Neural progenitor cell (in vitro differentiated cells): ENCODE measurements at regions not wholly inside any gene's neighbourhood (a gene's known extent, or its start where the extent isn't known, plus 50 kb on each side); places are given as distances from the start of the nearest gene placed in this dataset.

Experiments used
- DNase-seq: peaks from one replicate; pipeline ENCODE4 v3.0.0-alpha.2; 2016; ENCODE audit warnings: low spot score
- H2AFZ ChIP-seq: fragments of 200-600 bp; sonication (generic); replicated peaks from 2 replicates; pipeline ENCODE4 v1.6.1; 2016; ENCODE audit warnings: antibody characterized with exemption
- H3F3A ChIP-seq: fragments of 200-600 bp; sonication (generic); 2 replicates; pipeline ENCODE4 v1.6.1; 2016; ENCODE audit warnings: antibody characterized with exemption, low read depth
- H3K27ac ChIP-seq: fragments of 200-600 bp; sonication (generic); 2 replicates; pipeline ENCODE4 v1.5.1; 2016; ENCODE audit warnings: mild to moderate bottlenecking
- H3K27me3 ChIP-seq: fragments of 200-600 bp; sonication (generic); 2 replicates; pipeline ENCODE4 v1.6.1; 2016; ENCODE audit warnings: mild to moderate bottlenecking, moderate library complexity
- H3K36me3 ChIP-seq: fragments of 200-600 bp; sonication (generic); 2 replicates; pipeline ENCODE4 v1.5.1; 2016
- H3K4me1 ChIP-seq: fragments of 200-600 bp; sonication (generic); 2 replicates; pipeline ENCODE4 v1.6.1; 2016; ENCODE audit warnings: mixed run types
- H3K4me2 ChIP-seq: fragments of 200-600 bp; sonication (generic); 2 replicates; pipeline ENCODE4 v1.6.1; 2016
- H3K4me3 ChIP-seq: fragments of 200-600 bp; sonication (generic); 2 replicates; pipeline ENCODE4 v1.5.1; 2016
- H3K79me2 ChIP-seq: fragments of 200-600 bp; sonication (generic); 2 replicates; pipeline ENCODE4 v1.6.1; 2016; ENCODE audit warnings: low read depth
- H3K9ac ChIP-seq: fragments of 200-600 bp; sonication (generic); 2 replicates; pipeline ENCODE4 v1.6.1; 2016
- H3K9me3 ChIP-seq: fragments of 200-600 bp; sonication (generic); 2 replicates; pipeline ENCODE4 v1.5.1; 2016; ENCODE audit warnings: low read depth
- H4K20me1 ChIP-seq: fragments of 200-600 bp; sonication (generic); 2 replicates; pipeline ENCODE4 v1.6.1; 2016; ENCODE audit warnings: low read depth
- H3K27ac Mint-ChIP-seq: 3 replicates; pipeline ENCODE4 v1.8.0; 2021; ENCODE audit warnings: mixed read lengths
- H3K27me3 Mint-ChIP-seq: 2 replicates; pipeline ENCODE4 v1.8.0; 2022; ENCODE audit warnings: low read depth, mild to moderate bottlenecking, inconsistent platforms, moderate library complexity, mixed read lengths; ENCODE audit not compliant: insufficient read depth
- H3K36me3 Mint-ChIP-seq: 3 replicates; pipeline ENCODE4 v1.8.0; 2021; ENCODE audit warnings: mixed read lengths
- H3K4me1 Mint-ChIP-seq: 3 replicates; pipeline ENCODE4 v1.8.0; 2021; ENCODE audit warnings: mixed read lengths
- H3K4me3 Mint-ChIP-seq: 3 replicates; pipeline ENCODE4 v1.8.0; 2021; ENCODE audit warnings: mild to moderate bottlenecking, moderate library complexity, mixed read lengths
- H3K9me3 Mint-ChIP-seq: 3 replicates; pipeline ENCODE4 v1.8.0; 2020; ENCODE audit warnings: mixed read lengths
- EZH2 ChIP-seq: fragments of 200-600 bp; sonication (generic); IDR thresholded peaks from 2 replicates; pipeline ENCODE4 v1.6.1; 2017; ENCODE audit warnings: antibody characterized with exemption, mild to moderate bottlenecking, moderate library complexity
- EZH2phosphoT487 ChIP-seq: fragments of 200-600 bp; sonication (generic); IDR thresholded peaks from 2 replicates; pipeline ENCODE4 v1.6.1; 2017; ENCODE audit warnings: antibody characterized with exemption
- TF ChIP-seq, protein P1 (sequence below): fragments of 200-600 bp; sonication (generic); IDR thresholded peaks from 2 replicates; pipeline ENCODE4 v1.5.1; 2017; ENCODE audit warnings: antibody characterized with exemption, mild to moderate bottlenecking

- TF ChIP-seq EZH2phosphoT487, result no peak
- TF ChIP-seq, protein P1, sequence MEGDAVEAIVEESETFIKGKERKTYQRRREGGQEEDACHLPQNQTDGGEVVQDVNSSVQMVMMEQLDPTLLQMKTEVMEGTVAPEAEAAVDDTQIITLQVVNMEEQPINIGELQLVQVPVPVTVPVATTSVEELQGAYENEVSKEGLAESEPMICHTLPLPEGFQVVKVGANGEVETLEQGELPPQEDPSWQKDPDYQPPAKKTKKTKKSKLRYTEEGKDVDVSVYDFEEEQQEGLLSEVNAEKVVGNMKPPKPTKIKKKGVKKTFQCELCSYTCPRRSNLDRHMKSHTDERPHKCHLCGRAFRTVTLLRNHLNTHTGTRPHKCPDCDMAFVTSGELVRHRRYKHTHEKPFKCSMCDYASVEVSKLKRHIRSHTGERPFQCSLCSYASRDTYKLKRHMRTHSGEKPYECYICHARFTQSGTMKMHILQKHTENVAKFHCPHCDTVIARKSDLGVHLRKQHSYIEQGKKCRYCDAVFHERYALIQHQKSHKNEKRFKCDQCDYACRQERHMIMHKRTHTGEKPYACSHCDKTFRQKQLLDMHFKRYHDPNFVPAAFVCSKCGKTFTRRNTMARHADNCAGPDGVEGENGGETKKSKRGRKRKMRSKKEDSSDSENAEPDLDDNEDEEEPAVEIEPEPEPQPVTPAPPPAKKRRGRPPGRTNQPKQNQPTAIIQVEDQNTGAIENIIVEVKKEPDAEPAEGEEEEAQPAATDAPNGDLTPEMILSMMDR, result no peak
- no peak for TF ChIP-seq EZH2
- Histone ChIP-seq H3F3A (no peaks in the 10 kb centered on the region), H4K20me1 (no peaks in the 10 kb centered on the region), H3K4me2 (no peak overlapping the region), H3K9me3 (no peaks in the 10 kb centered on the region), H3K4me1 (no peaks in the 10 kb centered on the region), H3K9ac (no peak overlapping the region), H3K27me3 (no peaks in the 10 kb centered on the region), H3K79me2 (no peaks in the 10 kb centered on the region), H3K4me3 (no peak overlapping the region), H3K27ac (no peak overlapping the region), H2AFZ (no peak overlapping the region), H3K36me3 (no peaks in the 10 kb centered on the region)
- Mint-ChIP-seq H3K36me3 (no peaks in the 10 kb centered on the region), H3K4me3 (no peak overlapping the region), H3K27ac (no peak overlapping the region), H3K27me3 (no peaks in the 10 kb centered on the region), H3K4me1 (no peaks in the 10 kb centered on the region), H3K9me3 (no peaks in the 10 kb centered on the region)
- DNase-seq, result no peak
Measured at GRCh38 chr13:70330697-70331361, 222.6 kb upstream of the KLHL1 start.

GRCh38 chr13:70324519-70324918 lies 216.3 kb upstream of the KLHL1 start:
- H3K27me3 Mint-ChIP-seq, result no peaks in the 10 kb centered on the region
- Histone ChIP-seq H3K9ac (no peak overlapping the region), H4K20me1 (no peaks in the 10 kb centered on the region), H2AFZ (no peak overlapping the region), H3K4me2 (no peak overlapping the region), H3K27me3 (no peaks in the 10 kb centered on the region), H3K36me3 (no peaks in the 10 kb centered on the region), H3K79me2 (no peaks in the 10 kb centered on the region), H3F3A (no peaks in the 10 kb centered on the region), H3K27ac (no peak overlapping the region), H3K9me3 (no peaks in the 10 kb centered on the region), H3K4me3 (no peak overlapping the region), H3K4me1 (no peaks in the 10 kb centered on the region)
- no peak overlapping the region for H3K27ac Mint-ChIP-seq
- H3K4me3 Mint-ChIP-seq, result no peak overlapping the region
- H3K9me3 Mint-ChIP-seq, result no peaks in the 10 kb centered on the region
- TF ChIP-seq EZH2 (no peak), EZH2phosphoT487 (no peak)
- TF ChIP-seq, protein P1, result no peak
- DNase-seq, result no peak
- H3K4me1 Mint-ChIP-seq, result no peaks in the 10 kb centered on the region
- H3K36me3 Mint-ChIP-seq, result no peaks in the 10 kb centered on the region

- no peak overlapping the region for H2AFZ ChIP-seq
- Mint-ChIP-seq H3K9me3 (no peaks in the 10 kb centered on the region), H3K36me3 (no peaks in the 10 kb centered on the region), H3K27ac (no peak overlapping the region), H3K27me3 (no peaks in the 10 kb centered on the region), H3K4me1 (no peaks in the 10 kb centered on the region), H3K4me3 (no peak overlapping the region)
- H3K27ac ChIP-seq, result no peak overlapping the region
- no peaks in the 10 kb centered on the region for H3F3A ChIP-seq
- no peaks in the 10 kb centered on the region for H3K4me1 ChIP-seq
- H3K79me2 ChIP-seq, result no peaks in the 10 kb centered on the region
- H3K4me2 ChIP-seq, result no peak overlapping the region
- no peaks in the 10 kb centered on the region for H4K20me1 ChIP-seq
- H3K4me3 ChIP-seq, result no peak overlapping the region
- H3K36me3 ChIP-seq, result no peaks in the 10 kb centered on the region
- no peak overlapping the region for H3K9ac ChIP-seq
- no peak for DNase-seq
- no peaks in the 10 kb centered on the region for H3K9me3 ChIP-seq
- TF ChIP-seq EZH2 (no peak), EZH2phosphoT487 (no peak)
- H3K27me3 ChIP-seq, result no peaks in the 10 kb centered on the region
Measured at GRCh38 chr13:70311191-70311590, 202.9 kb upstream of the KLHL1 start.

DNA sequence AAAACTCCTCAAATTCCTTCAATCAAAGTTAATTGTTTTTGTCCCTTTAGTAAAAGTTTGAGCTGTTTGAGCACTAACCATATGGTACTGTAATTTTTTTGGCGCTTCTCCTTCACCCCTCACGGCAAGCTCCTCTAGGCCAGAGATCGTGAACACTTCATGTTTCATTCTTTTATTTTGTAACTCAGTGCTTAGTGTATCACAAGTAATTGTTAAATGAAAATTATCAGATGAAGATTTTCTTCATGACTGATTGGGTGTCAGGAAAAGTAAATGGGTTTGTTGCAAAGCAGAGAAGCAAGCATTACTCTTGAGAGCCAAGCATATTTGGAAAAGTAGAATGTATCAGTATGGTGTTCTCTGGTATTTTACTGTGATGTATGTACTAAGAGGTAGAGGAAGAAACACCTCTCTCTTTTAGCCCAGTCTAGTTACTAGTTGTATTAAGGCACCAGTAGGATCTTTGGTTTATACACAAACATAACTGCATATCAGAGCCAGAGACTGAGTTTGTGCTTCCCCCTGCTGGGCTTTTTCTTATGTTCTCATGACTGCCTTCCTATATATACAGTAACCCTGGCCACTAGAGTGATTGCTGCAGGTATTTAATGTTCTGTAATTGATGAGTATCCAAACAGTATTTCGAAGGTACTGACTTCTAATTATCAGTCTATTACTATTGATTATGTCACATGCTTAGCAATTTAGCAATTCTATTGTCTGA lies 202.3 kb upstream of the KLHL1 start:
- Mint-ChIP-seq H3K9me3 (no peaks in the 10 kb centered on the region), H3K27ac (no peak overlapping the region), H3K27me3 (no peaks in the 10 kb centered on the region), H3K4me1 (no peaks in the 10 kb centered on the region), H3K4me3 (no peak overlapping the region), H3K36me3 (no peaks in the 10 kb centered on the region)
- no peaks in the 10 kb centered on the region for H3K4me1 ChIP-seq
- no peak overlapping the region for H3K4me2 ChIP-seq
- DNase-seq, result peak; percentile 46
- TF ChIP-seq EZH2, result no peak
- TF ChIP-seq, protein P1, result peak; percentile 57
- no peaks in the 10 kb centered on the region for H3K9me3 ChIP-seq
- H4K20me1 ChIP-seq, result no peaks in the 10 kb centered on the region
- H3K79me2 ChIP-seq, result no peaks in the 10 kb centered on the region
- no peak overlapping the region for H3K4me3 ChIP-seq
- no peak overlapping the region for H3K9ac ChIP-seq
- no peaks in the 10 kb centered on the region for H3F3A ChIP-seq
- no peaks in the 10 kb centered on the region for H3K36me3 ChIP-seq
- H3K27me3 ChIP-seq, result no peaks in the 10 kb centered on the region
- H2AFZ ChIP-seq, result no peak overlapping the region
- no peak overlapping the region for H3K27ac ChIP-seq
